ENCODE measurements at regions not wholly inside any gene's neighbourhood (a gene's known extent, or its start where the extent isn't known, plus 50 kb on each side); places are given as distances from the start of the nearest gene placed in this dataset.

- no peak overlapping the region for H3K27ac Mint-ChIP-seq (ENCODE audit: low read depth, unreplicated experiment)
- no peaks in the 10 kb centered on the region for H3K4me1 Mint-ChIP-seq (ENCODE audit: insufficient read depth, unreplicated experiment)
- intact Hi-C loops (cut with micrococcal nuclease) = no loop called here
- H3K27me3 Mint-ChIP-seq (ENCODE audit: insufficient read depth, unreplicated experiment) = peaks cover 11% of the 10 kb centered on the region
- H3K4me3 Mint-ChIP-seq (ENCODE audit: unreplicated experiment) = no peak overlapping the region
- no peak for DNase-seq (ENCODE audit: unreplicated experiment)
- TF ChIP-seq, protein P1, sequence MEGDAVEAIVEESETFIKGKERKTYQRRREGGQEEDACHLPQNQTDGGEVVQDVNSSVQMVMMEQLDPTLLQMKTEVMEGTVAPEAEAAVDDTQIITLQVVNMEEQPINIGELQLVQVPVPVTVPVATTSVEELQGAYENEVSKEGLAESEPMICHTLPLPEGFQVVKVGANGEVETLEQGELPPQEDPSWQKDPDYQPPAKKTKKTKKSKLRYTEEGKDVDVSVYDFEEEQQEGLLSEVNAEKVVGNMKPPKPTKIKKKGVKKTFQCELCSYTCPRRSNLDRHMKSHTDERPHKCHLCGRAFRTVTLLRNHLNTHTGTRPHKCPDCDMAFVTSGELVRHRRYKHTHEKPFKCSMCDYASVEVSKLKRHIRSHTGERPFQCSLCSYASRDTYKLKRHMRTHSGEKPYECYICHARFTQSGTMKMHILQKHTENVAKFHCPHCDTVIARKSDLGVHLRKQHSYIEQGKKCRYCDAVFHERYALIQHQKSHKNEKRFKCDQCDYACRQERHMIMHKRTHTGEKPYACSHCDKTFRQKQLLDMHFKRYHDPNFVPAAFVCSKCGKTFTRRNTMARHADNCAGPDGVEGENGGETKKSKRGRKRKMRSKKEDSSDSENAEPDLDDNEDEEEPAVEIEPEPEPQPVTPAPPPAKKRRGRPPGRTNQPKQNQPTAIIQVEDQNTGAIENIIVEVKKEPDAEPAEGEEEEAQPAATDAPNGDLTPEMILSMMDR (IDR thresholded peaks at IDR 0.05; ENCODE audit: unreplicated experiment) = no peak
- H3K9me3 Mint-ChIP-seq (ENCODE audit: unreplicated experiment) = no peaks in the 10 kb centered on the region
- ChIA-PET POLR2A (no interaction called here), CTCF (no interaction called here)
- H3K36me3 Mint-ChIP-seq (ENCODE audit: insufficient read depth, unreplicated experiment) = no peaks in the 10 kb centered on the region
- no TSS peak for BruUV-seq (replicated peaks)
These were observed 72.0 kb upstream of the DAP start for GRCh38 chr5:10832987-10833386.

DNA sequence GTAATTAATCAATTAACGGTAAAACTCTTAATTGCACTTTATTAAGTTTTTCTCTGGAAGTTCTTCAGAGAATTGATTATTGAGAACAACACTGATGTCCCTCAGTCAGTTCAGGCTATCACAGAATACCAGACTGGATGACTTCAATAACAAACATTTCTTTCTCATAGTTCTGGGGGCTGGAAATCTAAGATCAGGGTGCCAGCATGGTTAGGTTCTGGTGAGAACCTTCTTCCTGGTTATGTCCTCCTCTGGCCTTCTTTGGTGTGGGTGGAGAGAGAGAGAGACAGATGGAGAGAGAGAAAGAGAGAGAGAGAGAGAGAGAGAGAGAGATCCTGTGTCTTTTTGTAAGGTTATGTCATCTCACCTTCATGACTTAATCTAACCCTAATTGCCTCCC lies 71.4 kb upstream of the DAP start:
- no TSS peak for BruUV-seq (replicated peaks)
- intact Hi-C loops (cut with micrococcal nuclease) = no loop called here
- DNase-seq (ENCODE audit: unreplicated experiment) = no peak
- TF ChIP-seq, protein P1 (IDR thresholded peaks at IDR 0.05; ENCODE audit: unreplicated experiment) = no peak
- CTCF ChIA-PET = interaction anchor here (0.7 kb wide), 1 partner anchor 290 kb away, joined by 3 read pairs; no protein-coding TSS in a partner anchor
- Mint-ChIP-seq H3K4me3 (ENCODE audit: unreplicated experiment) (no peak overlapping the region), H3K9me3 (ENCODE audit: unreplicated experiment) (no peaks in the 10 kb centered on the region), H3K36me3 (ENCODE audit: insufficient read depth, unreplicated experiment) (no peaks in the 10 kb centered on the region), H3K27me3 (ENCODE audit: insufficient read depth, unreplicated experiment) (peaks cover 11% of the 10 kb centered on the region), H3K27ac (ENCODE audit: low read depth, unreplicated experiment) (no peak overlapping the region), H3K4me1 (ENCODE audit: insufficient read depth, unreplicated experiment) (no peaks in the 10 kb centered on the region)
- POLR2A ChIA-PET = no interaction called here

GRCh38 chr5:10831419-10831818 lies 70.4 kb upstream of the DAP start:
- H3K4me1 Mint-ChIP-seq (ENCODE audit: insufficient read depth, unreplicated experiment) = no peaks in the 10 kb centered on the region
- POLR2A ChIA-PET = interaction anchor here (0.7 kb wide), 1 partner anchor 478 kb away, joined by 3 read pairs; no protein-coding TSS in a partner anchor
- H3K27me3 Mint-ChIP-seq (ENCODE audit: insufficient read depth, unreplicated experiment) = peaks cover 11% of the 10 kb centered on the region
- no peak overlapping the region for H3K27ac Mint-ChIP-seq (ENCODE audit: low read depth, unreplicated experiment)
- no peaks in the 10 kb centered on the region for H3K9me3 Mint-ChIP-seq (ENCODE audit: unreplicated experiment)
- no peak overlapping the region for H3K4me3 Mint-ChIP-seq (ENCODE audit: unreplicated experiment)
- no peak for DNase-seq (ENCODE audit: unreplicated experiment)
- CTCF ChIA-PET = interaction anchor here (1.5 kb wide), 1 partner anchor 25 kb away, joined by 5 read pairs; no protein-coding TSS in a partner anchor
- intact Hi-C loops (cut with micrococcal nuclease) = no loop called here
- no peaks in the 10 kb centered on the region for H3K36me3 Mint-ChIP-seq (ENCODE audit: insufficient read depth, unreplicated experiment)
- BruUV-seq (replicated peaks) = no TSS peak
- TF ChIP-seq, protein P1 (IDR thresholded peaks at IDR 0.05; ENCODE audit: unreplicated experiment) = no peak

DNA sequence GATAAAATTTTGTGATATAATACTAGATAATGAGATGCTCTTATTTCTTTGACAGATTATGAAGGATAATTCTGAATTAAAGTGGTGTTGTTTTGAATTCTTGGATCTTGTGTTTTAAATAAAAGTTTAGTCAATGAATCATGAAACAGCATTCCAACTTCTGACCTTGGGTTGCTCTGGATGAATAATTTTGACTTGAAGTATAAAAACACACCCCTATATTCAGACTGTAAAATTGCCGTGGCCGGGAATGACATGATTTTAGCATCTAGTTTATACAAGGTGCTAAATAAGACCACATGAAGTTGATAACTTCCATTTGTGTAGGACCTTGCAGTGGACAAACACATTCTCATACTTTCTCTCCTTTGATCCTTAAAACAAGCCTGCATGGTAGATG lies 67.2 kb upstream of the DAP start:
- Mint-ChIP-seq H3K4me1 (ENCODE audit: insufficient read depth, unreplicated experiment) (no peaks in the 10 kb centered on the region), H3K9me3 (ENCODE audit: unreplicated experiment) (peaks cover 8% of the 10 kb centered on the region), H3K4me3 (ENCODE audit: unreplicated experiment) (no peak overlapping the region), H3K27me3 (ENCODE audit: insufficient read depth, unreplicated experiment) (peaks cover 6% of the 10 kb centered on the region), H3K36me3 (ENCODE audit: insufficient read depth, unreplicated experiment) (no peaks in the 10 kb centered on the region), H3K27ac (ENCODE audit: low read depth, unreplicated experiment) (no peak overlapping the region)
- ChIA-PET CTCF (interaction anchor here (0.9 kb wide), 1 partner anchor 10 kb away, joined by 4 read pairs; no protein-coding TSS in a partner anchor), POLR2A (interaction anchor here (1.3 kb wide), 1 partner anchor 9 kb away, joined by 3 read pairs; no protein-coding TSS in a partner anchor)
- BruUV-seq (replicated peaks) = no TSS peak
- TF ChIP-seq, protein P1 (IDR thresholded peaks at IDR 0.05; ENCODE audit: unreplicated experiment) = no peak
- no peak for DNase-seq (ENCODE audit: unreplicated experiment)
- intact Hi-C loops (cut with micrococcal nuclease) = no loop called here

Data from MCF 10A (cell line).